ENCODE measurements at regions not wholly inside any gene's neighbourhood (a gene's known extent, or its start where the extent isn't known, plus 50 kb on each side); places are given as distances from the start of the nearest gene placed in this dataset.

DNA sequence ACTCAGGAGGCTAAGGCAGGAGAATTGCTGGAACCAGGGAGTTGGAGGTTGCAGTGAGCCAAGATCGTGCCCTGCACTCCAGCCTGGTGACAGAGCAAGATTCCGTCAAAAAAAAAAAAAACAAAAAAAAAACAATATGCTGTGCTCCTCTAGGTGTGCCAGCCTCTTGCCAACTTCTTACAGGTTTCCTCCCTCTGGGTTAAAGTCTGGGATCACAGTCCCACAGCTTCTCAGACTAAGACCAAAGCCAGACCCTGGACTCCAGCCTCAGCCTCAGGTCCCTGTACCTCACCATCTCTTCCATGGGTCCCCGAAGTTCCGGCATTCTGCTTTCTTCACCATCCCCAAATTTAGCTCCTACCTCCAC lies 180.8 kb upstream of the MVB12B start:
- Mint-ChIP-seq H3K27me3 (peaks cover 43% of the 10 kb centered on the region), H3K27ac (no peak overlapping the region), H3K36me3 (no peaks in the 10 kb centered on the region), H3K4me1 (peaks cover 9% of the 10 kb centered on the region), H3K4me3 (peak overlapping the region; percentile 2), H3K9me3 (peaks cover 6% of the 10 kb centered on the region)
- no peak for DNase-seq

DNA sequence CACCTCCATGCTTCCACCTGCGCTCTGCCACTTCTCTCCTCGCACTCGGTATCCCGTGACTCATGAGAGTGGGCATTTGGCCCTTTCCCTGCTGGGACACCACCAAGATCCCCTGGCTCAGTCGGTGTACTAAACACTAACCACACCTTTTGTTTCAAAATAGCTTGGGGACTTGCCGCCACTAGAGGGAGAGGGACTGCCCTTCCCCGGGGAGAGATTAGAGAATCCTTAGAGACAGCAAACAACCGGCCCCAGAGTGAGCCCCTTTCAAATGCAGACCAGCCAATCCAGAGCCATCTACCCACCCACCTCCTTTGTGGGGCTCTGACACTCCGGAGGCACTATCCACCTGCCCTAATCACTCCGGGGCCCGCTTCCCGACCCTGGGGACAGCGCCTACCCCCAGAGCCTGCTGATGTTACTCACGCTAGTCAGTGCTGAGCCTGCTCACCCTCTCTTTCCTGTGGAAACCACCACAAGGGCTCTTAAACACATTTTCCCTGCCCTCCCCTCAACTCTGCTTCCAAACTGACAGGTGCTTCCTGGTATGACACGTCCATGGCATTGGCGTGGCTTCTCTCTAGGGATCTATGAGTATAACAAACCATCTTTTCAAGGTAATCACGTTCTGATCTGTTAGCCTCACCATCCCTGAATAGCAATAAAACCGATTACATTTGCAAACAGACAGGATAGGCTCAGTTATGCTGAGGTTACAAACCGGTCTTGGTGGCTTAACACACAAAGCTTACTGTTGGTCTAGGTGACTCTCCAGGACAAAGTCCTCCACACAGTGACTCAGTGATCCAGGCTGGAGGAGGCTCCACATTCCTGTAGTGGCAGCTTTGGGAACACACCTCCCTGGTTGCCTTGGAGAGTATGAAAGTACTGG lies 180.1 kb upstream of the MVB12B start:
- Mint-ChIP-seq H3K27me3 (peaks cover 39% of the 10 kb centered on the region), H3K4me3 (peak overlapping the region; percentile 2), H3K27ac (no peak overlapping the region), H3K4me1 (peaks cover 9% of the 10 kb centered on the region), H3K36me3 (no peaks in the 10 kb centered on the region), H3K9me3 (peaks cover 4% of the 10 kb centered on the region)
- DNase-seq: peak; percentile 32

DNA sequence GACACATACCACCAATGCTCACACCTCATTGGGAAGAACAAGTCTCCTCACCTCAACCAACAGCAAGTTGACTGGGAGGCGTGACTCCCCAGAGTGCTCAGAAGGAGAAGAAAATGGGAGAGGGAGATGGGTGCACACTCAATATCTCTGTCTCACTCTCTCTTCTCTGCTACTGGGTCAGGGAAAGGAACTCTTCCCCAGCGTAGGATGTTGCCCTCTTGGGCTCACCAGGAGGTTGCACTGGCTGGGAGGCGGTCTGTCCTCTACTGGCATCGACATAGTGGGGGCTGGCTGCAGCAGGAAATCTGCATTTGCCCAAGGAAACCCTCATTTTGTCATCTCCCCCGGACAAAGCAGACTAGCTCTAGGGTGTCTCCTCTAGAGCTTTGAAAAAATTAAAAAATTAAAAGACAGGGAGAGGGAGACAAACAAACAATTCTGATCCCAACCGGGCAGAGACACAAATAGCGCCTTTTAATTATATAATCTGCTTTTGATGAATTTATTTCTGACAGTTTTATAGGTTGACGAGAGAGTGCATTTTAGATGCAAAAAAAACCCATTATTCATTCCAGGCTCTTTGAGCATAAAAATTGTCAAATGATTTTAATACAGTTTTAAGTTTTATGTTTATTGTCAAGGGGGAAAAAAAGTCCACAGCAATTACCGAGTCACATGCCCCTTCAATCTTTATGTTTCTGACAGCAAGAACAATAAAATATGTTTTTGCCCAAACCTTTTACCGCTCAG lies 179.3 kb upstream of the MVB12B start:
- no peak for DNase-seq
- Mint-ChIP-seq H3K9me3 (no peaks in the 10 kb centered on the region), H3K36me3 (no peaks in the 10 kb centered on the region), H3K27ac (no peak overlapping the region), H3K4me1 (peaks cover 9% of the 10 kb centered on the region), H3K4me3 (no peak overlapping the region), H3K27me3 (peaks cover 34% of the 10 kb centered on the region)

DNA sequence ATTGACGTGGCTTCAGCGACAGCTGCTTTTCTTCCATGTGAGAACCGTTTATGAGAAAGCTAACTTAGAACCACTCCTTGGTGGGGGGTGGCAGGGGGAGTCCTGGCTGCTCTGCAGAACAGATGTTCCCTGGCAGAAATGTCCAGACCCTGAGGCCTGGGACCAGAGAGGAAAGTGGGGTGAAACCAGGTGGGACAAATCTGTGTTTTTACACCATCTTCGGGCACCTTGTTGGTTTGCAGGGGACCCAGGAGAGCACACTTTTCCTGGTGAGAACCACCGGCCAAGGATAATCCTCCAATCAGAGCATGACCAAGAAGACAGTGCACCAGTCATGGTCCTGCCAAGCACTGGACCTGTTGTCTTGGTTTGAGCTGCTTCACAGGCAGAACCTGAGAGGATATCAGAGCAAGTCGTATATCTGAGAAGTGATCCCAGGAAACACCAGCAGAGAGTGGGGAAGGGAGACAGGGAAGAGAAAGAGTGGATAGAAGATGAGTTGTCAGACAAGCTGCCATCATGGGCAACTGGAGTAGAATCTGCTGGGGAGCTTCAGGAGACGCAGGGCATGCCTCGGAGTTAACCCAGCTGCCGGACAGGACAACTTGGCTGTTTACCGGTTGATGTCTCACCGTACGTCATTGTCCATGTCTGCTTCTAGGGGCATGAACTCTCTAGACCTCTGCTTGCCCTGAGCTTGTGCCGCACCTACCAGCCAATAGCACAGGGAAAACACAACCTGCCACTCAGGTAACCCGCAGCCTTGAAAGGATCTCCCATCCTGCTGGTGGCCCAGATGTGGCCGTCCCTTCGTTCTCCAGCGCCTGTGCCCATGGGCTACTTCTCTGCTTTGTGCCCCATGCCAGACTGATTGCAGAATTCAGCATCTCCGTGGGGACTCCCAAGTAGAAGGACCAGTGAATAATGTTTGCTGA lies 178.4 kb upstream of the MVB12B start:
- H3K36me3 Mint-ChIP-seq: no peaks in the 10 kb centered on the region
- peaks cover 9% of the 10 kb centered on the region for H3K4me1 Mint-ChIP-seq
- no peak overlapping the region for H3K4me3 Mint-ChIP-seq
- peaks cover 29% of the 10 kb centered on the region for H3K27me3 Mint-ChIP-seq
- no peaks in the 10 kb centered on the region for H3K9me3 Mint-ChIP-seq
- DNase-seq: no peak
- no peak overlapping the region for H3K27ac Mint-ChIP-seq

DNA sequence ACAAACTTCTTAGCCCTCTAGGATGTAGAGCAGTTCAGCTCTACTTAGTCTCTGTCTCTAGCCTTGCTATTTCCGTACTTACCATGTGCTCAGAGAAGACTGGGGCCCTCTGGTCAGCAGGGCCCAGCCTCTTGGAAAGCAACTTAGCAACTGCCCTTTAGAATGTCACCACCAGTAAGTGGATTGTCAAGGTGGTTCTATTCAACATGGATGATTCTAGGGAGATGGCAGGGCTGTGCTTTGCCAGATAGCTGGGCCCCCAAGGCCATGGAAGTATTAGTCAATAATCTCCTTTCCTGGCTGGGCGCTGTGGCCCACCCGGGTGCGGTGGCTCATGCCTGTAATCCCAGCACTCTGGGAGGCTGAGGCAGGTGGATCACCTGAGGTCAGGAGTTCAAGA lies 177.6 kb upstream of the MVB12B start:
- peaks cover 9% of the 10 kb centered on the region for H3K4me1 Mint-ChIP-seq
- no peak for DNase-seq
- H3K27me3 Mint-ChIP-seq: peaks cover 28% of the 10 kb centered on the region
- no peak overlapping the region for H3K27ac Mint-ChIP-seq
- no peaks in the 10 kb centered on the region for H3K36me3 Mint-ChIP-seq
- H3K4me3 Mint-ChIP-seq: no peak overlapping the region
- H3K9me3 Mint-ChIP-seq: no peaks in the 10 kb centered on the region

DNA sequence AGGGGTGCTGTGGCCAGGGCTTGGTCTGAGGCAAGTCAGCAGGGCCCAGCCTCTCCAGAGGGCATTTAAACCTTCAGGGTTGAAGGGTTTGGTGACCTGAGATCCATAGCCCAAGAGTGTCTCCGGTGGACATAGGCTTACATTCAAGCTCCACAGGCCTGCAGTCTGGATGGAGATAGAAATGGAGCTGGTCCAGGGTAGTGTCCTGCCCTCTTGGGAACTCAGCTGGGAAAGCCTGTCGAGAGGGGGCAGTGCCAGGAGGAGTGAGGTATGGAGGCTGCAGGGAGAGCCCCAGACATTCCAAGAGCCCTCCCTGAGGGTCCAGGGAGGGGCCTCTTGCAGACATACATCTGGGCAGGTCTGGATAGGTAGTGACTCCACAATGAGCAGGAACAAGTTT lies 177.0 kb upstream of the MVB12B start:
- peaks cover 25% of the 10 kb centered on the region for H3K27me3 Mint-ChIP-seq
- H3K4me3 Mint-ChIP-seq: no peak overlapping the region
- no peaks in the 10 kb centered on the region for H3K36me3 Mint-ChIP-seq
- no peak for DNase-seq
- H3K27ac Mint-ChIP-seq: no peak overlapping the region
- peaks cover 9% of the 10 kb centered on the region for H3K4me1 Mint-ChIP-seq
- no peaks in the 10 kb centered on the region for H3K9me3 Mint-ChIP-seq

DNA sequence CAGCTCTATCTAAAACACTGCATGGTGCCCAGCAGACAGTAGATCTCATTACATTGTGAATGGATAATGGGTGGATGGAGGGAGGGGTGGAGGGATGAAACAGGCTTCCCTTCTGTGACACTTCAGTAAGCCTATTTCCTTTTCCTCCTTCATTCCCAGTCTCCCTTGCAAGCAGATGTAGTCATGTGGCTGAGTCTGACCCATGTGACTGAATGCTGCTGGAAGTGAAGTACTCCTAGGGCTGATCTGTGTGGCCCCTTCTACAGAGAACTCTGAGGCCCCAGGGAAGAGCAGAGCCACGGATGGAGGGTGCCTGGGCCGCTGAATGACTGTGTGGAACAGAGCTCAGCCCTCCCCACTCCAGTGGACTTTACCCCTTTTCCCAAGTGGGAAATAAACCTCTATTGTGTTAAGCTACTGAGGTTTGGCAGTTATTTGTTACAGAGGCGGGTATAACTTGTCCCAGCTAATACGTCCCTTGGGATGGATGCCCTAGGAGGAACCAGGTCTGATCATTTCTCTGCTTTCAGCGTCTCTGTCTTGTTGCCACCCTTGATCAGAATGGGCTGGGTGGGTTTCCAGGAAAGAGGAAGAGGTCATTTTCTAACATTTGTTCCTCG lies 176.1 kb upstream of the MVB12B start:
- H3K4me3 Mint-ChIP-seq: no peak overlapping the region
- no peaks in the 10 kb centered on the region for H3K36me3 Mint-ChIP-seq
- H3K4me1 Mint-ChIP-seq: peaks cover 9% of the 10 kb centered on the region
- no peak for DNase-seq
- H3K27me3 Mint-ChIP-seq: peaks cover 18% of the 10 kb centered on the region
- H3K27ac Mint-ChIP-seq: no peak overlapping the region
- no peaks in the 10 kb centered on the region for H3K9me3 Mint-ChIP-seq

DNA sequence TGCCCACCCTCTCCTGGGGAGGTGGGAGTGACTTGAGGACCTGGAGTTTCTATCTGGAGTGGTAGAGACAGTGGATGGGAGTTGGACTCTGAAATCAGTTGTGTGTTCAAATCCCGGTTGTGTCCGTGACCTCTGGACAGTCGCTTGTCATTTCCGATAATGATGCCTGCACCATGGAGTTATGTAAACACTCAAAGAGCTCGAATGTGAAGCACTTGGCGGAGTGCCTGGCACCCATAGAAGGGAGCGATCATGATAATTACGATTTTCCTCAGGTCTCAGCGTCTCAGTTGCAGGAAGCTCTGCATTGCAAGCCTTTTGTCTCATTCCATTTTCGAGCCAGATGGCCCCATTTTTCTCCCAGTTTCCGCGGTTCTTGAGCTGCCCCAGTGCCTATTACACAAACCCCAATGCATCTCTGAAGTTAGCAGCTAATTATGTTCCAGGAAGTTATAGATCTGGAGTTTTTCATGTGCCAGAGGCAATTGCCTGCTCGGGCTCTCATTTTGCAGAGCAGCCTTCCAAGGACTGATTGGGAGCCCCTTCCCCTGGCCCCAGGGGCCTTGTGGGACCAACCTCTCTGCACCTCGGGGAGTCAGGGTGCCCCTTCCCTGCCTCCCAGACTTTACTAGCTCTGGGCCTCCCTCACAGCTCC lies 175.5 kb upstream of the MVB12B start:
- no peaks in the 10 kb centered on the region for H3K36me3 Mint-ChIP-seq
- H3K27ac Mint-ChIP-seq: no peak overlapping the region
- H3K27me3 Mint-ChIP-seq: peaks cover 14% of the 10 kb centered on the region
- H3K4me1 Mint-ChIP-seq: peaks cover 6% of the 10 kb centered on the region
- H3K9me3 Mint-ChIP-seq: no peaks in the 10 kb centered on the region
- H3K4me3 Mint-ChIP-seq: no peak overlapping the region
- DNase-seq: no peak

DNA sequence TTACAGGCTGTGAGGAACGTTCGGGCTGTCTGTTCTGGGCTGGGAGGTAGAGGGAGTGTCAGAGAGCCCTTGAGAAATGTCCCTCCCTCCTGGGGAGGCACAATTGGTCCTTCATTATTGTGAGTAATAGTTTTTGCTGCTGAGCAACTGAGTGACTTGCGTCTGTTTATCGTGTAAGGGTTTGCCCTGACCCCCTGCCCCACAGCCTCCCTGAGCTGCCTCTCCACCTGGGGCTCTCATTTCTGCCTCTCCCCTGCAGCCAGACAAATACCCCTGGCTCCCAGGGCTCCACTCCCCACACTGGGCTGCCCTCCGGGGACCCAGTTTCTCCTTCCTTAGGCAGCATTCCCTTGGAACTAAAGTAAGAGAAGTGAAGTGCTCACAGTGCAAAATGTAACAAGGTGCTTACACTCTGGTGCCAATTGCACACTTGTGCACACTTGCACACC lies 174.9 kb upstream of the MVB12B start:
- no peak for DNase-seq
- Mint-ChIP-seq H3K9me3 (no peaks in the 10 kb centered on the region), H3K4me3 (no peak overlapping the region), H3K27ac (no peak overlapping the region), H3K36me3 (no peaks in the 10 kb centered on the region), H3K4me1 (peaks cover 1% of the 10 kb centered on the region), H3K27me3 (peaks cover 9% of the 10 kb centered on the region)

DNA sequence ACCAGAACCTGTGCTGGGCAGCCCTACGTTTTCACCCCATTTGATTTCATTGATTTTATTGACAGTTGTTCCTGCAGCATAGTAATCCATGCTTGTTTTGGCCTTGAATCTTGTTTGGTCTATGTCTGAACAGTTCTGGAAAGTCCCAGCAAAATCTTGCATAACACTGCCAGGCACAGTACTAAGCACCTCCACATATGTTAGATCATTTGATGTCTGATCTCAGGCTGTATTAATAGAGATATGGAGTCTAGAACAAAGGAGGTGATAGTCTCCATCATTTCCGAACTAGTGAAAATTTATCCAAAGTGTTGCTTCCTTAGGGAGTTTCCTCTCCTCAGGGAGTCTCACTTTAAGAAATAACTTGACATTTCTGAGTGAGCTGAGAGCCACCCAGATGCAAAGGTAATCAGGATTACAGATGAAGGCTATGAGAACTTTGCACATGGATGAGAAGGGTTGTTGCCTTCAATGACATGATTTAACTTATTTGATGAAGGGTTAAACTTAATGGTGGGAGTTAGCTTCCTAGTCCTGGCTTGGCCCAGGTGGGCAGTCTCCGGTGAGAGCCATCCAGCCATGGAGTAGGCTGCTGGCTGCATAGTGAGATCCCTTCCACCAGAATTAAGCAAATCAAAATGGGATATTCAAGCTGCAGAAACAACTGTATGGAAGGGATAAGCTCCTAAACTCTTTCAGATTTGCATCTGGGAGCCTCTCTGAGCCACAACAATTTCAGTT lies 173.8 kb upstream of the MVB12B start:
- H3K36me3 Mint-ChIP-seq: no peaks in the 10 kb centered on the region
- peaks cover 3% of the 10 kb centered on the region for H3K27me3 Mint-ChIP-seq

DNA sequence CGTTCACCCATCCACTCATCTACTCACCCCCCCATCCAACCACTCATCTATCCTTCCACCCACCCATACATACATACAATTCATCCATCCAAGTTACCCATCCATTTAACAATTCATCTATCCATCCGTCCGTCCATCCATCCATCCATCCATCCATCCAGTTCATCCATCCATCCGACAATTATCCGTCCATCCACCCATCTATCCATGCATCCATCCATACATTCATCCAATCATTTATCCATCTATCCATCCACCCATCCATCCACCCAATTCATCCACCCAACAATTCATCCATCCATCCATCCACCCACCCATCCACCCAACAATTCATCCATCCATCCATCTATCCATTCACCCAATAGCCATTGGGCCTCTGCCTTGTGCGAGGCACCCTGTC lies 173.2 kb upstream of the MVB12B start:
- DNase-seq: no peak
- Mint-ChIP-seq H3K4me1 (no peaks in the 10 kb centered on the region), H3K36me3 (no peaks in the 10 kb centered on the region), H3K27me3 (peaks cover 3% of the 10 kb centered on the region), H3K4me3 (no peak overlapping the region), H3K27ac (no peak overlapping the region), H3K9me3 (no peaks in the 10 kb centered on the region)

More for the DNA sequence above, 173.8 kb upstream of the MVB12B start:
- H3K4me3 Mint-ChIP-seq: no peak overlapping the region
- no peaks in the 10 kb centered on the region for H3K4me1 Mint-ChIP-seq
- H3K9me3 Mint-ChIP-seq: no peaks in the 10 kb centered on the region
- no peak overlapping the region for H3K27ac Mint-ChIP-seq
- no peak for DNase-seq

DNA sequence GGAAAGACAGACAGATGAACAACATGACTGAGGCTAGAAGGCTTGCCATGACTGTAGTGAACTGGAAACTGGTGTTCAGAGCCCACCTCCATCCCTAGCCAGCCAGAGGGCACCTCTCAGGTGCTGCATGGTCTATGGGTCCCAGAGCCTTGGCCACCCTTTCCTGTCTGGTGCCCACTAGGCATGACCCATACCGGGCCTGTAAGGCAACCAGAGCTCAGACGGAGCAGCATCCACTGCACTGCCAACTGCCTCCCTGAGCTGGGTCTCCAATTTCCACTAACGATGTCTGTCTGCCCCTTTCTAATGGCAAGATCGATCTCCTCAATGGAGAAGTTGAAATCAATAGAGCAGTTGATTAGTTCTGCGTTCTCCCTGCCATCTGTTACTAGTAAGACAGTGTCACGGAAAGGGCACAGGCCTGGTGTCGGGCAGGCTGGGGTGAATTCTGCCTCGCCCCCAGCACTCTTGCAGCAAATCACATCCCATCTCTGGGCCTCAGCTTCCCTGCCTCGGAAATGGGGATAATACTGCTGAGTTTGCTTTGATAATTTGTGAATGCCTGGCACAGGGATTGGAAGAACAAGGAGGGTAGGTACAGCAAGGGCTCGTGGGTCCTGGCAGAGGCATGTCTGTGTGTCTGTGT lies 172.3 kb upstream of the MVB12B start:
- H3K27ac Mint-ChIP-seq: no peak overlapping the region
- H3K9me3 Mint-ChIP-seq: no peaks in the 10 kb centered on the region
- DNase-seq: no peak
- H3K4me3 Mint-ChIP-seq: no peak overlapping the region
- H3K36me3 Mint-ChIP-seq: no peaks in the 10 kb centered on the region
- H3K4me1 Mint-ChIP-seq: no peaks in the 10 kb centered on the region
- H3K27me3 Mint-ChIP-seq: peaks cover 3% of the 10 kb centered on the region

DNA sequence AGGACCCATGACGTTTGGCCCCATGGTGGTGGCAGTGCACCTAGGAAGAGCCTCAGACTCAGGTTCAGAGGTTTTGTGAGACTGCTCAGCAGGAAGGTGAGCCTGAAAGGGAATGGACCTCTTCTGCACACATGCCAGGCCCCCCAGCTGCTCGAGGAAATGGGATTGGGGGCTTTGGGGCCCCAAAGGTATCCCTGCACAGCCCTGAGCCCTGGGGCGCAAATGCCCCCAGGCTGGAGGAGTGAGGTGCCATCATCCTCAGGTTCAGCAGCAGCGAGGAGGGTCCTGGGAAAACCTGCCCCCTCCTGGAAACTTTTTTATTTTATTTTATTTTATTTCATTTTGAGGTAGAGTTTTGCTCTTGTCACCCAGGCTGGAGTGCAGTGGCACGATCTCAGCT lies 171.8 kb upstream of the MVB12B start:
- DNase-seq: no peak
- H3K4me1 Mint-ChIP-seq: no peaks in the 10 kb centered on the region
- H3K4me3 Mint-ChIP-seq: no peak overlapping the region

More for the DNA sequence above, 171.8 kb upstream of the MVB12B start:
- Mint-ChIP-seq H3K27me3 (peaks cover 3% of the 10 kb centered on the region), H3K27ac (no peak overlapping the region), H3K9me3 (no peaks in the 10 kb centered on the region), H3K36me3 (no peaks in the 10 kb centered on the region)

All from activated naive CD8-positive, alpha-beta T cell treated with anti-CD3 and anti-CD28 coated beads for 36 hours (primary cell).